ENCODE measurements at regions not wholly inside any gene's neighbourhood (a gene's known extent, or its start where the extent isn't known, plus 50 kb on each side); places are given as distances from the start of the nearest gene placed in this dataset.

GRCh38 chr21:14757533-14758327 is 211.6 kb upstream of the SAMSN1 start:
- WGBS, 2 donors = 76 to 82% methylated on average over 6 of the region's 7 CpGs

DNA sequence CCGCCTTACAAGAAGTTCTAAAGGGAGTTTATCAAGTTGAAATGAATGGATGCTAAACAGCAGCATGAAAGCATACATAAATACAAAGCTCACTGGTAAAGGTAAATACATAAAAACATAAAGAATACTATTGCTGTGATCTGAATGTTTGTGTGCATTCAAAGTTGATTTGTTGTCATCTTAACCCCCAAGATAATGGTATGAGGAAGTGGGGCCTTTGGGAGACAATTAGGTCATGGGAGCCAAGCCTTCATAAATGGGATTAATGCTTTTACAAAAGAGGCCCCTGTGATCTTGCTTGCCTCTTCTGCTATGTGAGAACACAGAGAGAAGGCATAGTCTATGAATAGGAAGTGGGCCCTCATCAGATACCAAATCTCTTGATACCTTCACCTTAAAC is 209.0 kb upstream of the SAMSN1 start:
- no peaks in the 10 kb centered on the region for H3K9me3 ChIP-seq
- H3K27me3 ChIP-seq = no peaks in the 10 kb centered on the region
- intact Hi-C loops (cut with DNase I) = no loop called here
- H3K4me1 ChIP-seq = no peaks in the 10 kb centered on the region
- no peak overlapping the region for H3K27ac ChIP-seq
- TF ChIP-seq, protein P1, sequence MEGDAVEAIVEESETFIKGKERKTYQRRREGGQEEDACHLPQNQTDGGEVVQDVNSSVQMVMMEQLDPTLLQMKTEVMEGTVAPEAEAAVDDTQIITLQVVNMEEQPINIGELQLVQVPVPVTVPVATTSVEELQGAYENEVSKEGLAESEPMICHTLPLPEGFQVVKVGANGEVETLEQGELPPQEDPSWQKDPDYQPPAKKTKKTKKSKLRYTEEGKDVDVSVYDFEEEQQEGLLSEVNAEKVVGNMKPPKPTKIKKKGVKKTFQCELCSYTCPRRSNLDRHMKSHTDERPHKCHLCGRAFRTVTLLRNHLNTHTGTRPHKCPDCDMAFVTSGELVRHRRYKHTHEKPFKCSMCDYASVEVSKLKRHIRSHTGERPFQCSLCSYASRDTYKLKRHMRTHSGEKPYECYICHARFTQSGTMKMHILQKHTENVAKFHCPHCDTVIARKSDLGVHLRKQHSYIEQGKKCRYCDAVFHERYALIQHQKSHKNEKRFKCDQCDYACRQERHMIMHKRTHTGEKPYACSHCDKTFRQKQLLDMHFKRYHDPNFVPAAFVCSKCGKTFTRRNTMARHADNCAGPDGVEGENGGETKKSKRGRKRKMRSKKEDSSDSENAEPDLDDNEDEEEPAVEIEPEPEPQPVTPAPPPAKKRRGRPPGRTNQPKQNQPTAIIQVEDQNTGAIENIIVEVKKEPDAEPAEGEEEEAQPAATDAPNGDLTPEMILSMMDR (IDR thresholded peaks at IDR 0.05) = no peak
- TF ChIP-seq POLR2A (IDR thresholded peaks at IDR 0.05) = no peak
- H3K36me3 ChIP-seq = no peaks in the 10 kb centered on the region
- no peak for DNase-seq
- WGBS, 2 donors = 80 to 87% methylated on average over 1 of the region's 1 CpG
- no peak overlapping the region for H3K4me3 ChIP-seq

More at GRCh38 chr21:14757533-14758327, 211.6 kb upstream of the SAMSN1 start:
- Histone ChIP-seq H3K36me3 (no peaks in the 10 kb centered on the region), H3K27ac (no peak overlapping the region), H3K27me3 (no peaks in the 10 kb centered on the region), H3K4me1 (peaks cover 0 to 1% (median 0%) of the 10 kb centered on the region in 3 donors), H3K4me3 (no peak overlapping the region), H3K9me3 (no peaks in the 10 kb centered on the region)
- intact Hi-C loops (cut with DNase I) = no loop called here
- no peak for TF ChIP-seq POLR2A (IDR thresholded peaks at IDR 0.05)
- DNase-seq = no peak

- H3K9me3 ChIP-seq = no peaks in the 10 kb centered on the region
- DNase-seq = no peak
- no peak overlapping the region for H3K27ac ChIP-seq
- WGBS, 2 donors = 78 to 87% methylated on average over 2 of the region's 2 CpGs
- H3K36me3 ChIP-seq = no peaks in the 10 kb centered on the region
- H3K4me3 ChIP-seq = no peak overlapping the region
- H3K27me3 ChIP-seq = no peaks in the 10 kb centered on the region
- TF ChIP-seq POLR2A (IDR thresholded peaks at IDR 0.05) = no peak
- TF ChIP-seq, protein P1 (IDR thresholded peaks at IDR 0.05) = no peak
- no peaks in the 10 kb centered on the region for H3K4me1 ChIP-seq
- intact Hi-C loops (cut with DNase I) = no loop called here
Observed at GRCh38 chr21:14754682-14755081, 208.6 kb upstream of the SAMSN1 start.

- TF ChIP-seq POLR2A (IDR thresholded peaks at IDR 0.05) = no peak
- TF ChIP-seq, protein P1 (IDR thresholded peaks at IDR 0.05) = no peak
- DNase-seq = no peak
- Histone ChIP-seq H3K4me1 (no peaks in the 10 kb centered on the region), H3K9me3 (no peaks in the 10 kb centered on the region), H3K27me3 (no peaks in the 10 kb centered on the region), H3K4me3 (no peak overlapping the region), H3K27ac (no peak overlapping the region), H3K36me3 (no peaks in the 10 kb centered on the region)
- intact Hi-C loops (cut with DNase I) = no loop called here
- 44 to 49% methylated on average over 1 of the region's 1 CpG for WGBS, 2 donors
Observed at GRCh38 chr21:14754259-14754604, 208.1 kb upstream of the SAMSN1 start.

- no peaks in the 10 kb centered on the region for H3K36me3 ChIP-seq
- no peaks in the 10 kb centered on the region for H3K4me1 ChIP-seq
- intact Hi-C loops (cut with DNase I) = no loop called here
- TF ChIP-seq, protein P1 (IDR thresholded peaks at IDR 0.05) = no peak
- TF ChIP-seq POLR2A (IDR thresholded peaks at IDR 0.05) = no peak
- WGBS, 2 donors = 73 to 94% methylated on average over 1 to 2 of the region's 2 CpGs
- H3K27ac ChIP-seq = no peak overlapping the region
- no peaks in the 10 kb centered on the region for H3K27me3 ChIP-seq
- no peak overlapping the region for H3K4me3 ChIP-seq
- no peak for DNase-seq
- H3K9me3 ChIP-seq = no peaks in the 10 kb centered on the region
Observed at GRCh38 chr21:14753466-14754258, 207.5 kb upstream of the SAMSN1 start.
